Hematopoietic multipotent progenitor cell treated with erythropoietin and hydrocortisone succinate and interleukin-3 and kit ligand, for 15 days (in vitro differentiated cells): ENCODE measurements at regions not wholly inside any gene's neighbourhood (a gene's known extent, or its start where the extent isn't known, plus 50 kb on each side); places are given as distances from the start of the nearest gene placed in this dataset.
"Not testable (repeated sequence)": the region's sequence is repeated elsewhere in the genome, so short reads cannot be mapped to it uniquely, and the experiment has no call there.

Experiments used
- DNase-seq: peaks from one replicate; pipeline ENCODE4 v3.0.0-alpha.2; 2015; ENCODE audit warnings: low spot score

DNA sequence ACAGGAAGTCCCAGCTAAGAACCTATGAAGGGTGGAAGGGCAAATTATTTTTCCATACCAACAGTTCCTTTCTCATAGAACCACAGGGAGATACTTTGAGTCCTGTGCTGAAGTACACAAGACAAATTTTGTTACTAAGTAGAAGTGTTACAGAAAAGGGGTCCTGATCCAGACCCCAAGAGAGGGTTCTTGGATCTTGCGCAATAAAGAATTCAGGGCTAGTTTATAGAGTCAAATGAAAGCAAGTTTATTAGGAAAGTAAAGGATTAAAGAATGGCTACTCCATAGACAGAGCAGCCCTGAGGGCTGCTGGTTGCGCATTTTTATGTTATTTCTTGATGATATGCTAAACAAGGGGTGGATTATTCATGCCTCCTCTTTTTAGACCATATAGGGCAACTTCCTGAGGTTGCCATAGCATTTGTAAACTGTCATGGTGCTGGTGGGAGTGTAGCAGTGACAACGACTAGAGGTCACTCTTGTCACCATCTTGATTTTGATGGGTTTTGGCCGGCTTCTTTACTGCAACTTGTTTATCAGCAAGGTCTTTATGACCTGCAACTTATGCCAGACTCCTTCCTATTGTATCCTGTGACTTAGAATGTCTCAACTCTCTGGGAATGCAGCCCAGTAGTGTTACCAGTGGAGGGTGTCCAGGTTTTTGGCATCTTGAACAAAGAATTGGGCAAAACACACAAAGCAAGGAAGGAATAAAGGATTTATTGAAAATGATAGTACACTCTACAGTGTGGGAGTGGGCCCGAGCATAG, 409.4 kb downstream of the SH2D4B start:
- DNase-seq: no peak

DNA sequence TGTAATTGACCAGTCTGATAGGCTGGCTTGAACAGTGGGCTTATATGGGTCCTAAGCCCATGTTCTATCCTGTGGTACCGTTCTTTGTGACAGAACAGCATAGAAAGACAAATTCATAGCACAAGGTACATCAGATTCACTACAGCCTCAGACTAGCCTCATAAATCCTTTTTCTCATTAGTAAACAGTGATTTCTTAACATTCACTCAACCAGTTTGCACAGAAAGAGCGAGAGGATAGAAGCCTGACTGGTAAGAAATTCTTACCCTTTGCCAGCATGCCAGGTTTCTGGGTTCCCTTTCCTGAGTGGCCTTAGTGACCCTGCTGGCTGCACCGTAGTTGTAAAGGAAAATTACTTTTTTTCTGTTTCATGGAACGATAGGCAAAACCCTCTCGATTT, 412.1 kb downstream of the SH2D4B start:
- DNase-seq: no peak

DNA sequence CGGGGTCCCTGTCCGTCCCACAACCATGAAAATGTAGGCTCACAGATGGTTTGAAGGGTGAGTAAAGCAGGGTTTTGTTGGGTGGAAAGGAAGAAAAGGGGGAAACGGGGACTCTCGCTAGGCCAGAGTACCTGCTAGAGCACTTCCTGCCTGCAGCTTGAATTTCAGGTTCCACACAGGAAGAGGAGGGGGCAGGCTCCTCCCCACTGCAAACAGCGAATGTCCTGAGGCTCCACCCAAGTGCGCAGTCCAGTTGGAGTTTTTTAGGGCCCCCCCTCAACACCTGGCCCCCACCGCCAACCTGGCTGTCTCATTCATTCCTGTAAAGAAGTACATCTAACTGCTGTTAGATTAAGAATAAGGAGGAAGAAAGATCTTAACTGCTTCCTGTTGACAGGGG, 414.7 kb downstream of the SH2D4B start:
- no peak for DNase-seq

DNA sequence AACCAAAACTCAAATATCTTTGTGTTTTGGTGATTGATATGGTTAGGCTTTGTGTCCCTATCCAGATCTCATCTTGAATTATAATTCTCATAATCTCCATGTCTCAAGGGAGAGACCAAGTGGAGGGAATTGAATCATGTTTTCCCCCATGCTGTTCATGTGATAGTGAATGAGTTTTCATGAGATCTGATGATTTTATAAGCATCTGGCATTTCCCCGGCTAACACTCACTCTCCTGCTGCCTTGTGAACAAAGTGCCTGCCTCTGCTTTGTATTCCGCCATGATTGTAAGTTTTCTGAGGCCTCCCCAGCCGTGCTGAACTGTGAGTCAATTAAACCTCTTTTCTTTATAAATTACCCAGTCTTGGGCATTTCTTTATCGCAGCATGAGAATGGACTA, 419.5 kb downstream of the SH2D4B start:
- no peak for DNase-seq

DNA sequence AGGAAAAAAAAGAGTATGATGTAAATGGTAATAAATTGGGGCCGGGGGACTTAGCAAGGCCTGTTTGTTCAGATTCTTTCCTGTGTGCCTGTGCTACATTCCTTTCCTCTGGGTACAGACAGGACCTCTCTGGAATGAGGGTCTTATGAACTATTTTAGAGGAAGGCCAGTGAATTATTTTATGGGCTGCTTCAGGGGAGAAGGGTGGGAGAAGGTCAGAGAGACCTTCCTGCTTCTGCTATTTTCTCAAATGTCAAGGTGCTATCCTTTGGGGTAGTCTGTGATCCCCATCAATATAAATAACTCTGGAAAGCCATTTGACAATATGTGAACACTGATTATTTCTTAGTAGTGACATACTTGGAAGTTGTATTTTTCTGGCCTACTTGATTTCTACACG, 426.5 kb downstream of the SH2D4B start:
- no peak for DNase-seq

DNA sequence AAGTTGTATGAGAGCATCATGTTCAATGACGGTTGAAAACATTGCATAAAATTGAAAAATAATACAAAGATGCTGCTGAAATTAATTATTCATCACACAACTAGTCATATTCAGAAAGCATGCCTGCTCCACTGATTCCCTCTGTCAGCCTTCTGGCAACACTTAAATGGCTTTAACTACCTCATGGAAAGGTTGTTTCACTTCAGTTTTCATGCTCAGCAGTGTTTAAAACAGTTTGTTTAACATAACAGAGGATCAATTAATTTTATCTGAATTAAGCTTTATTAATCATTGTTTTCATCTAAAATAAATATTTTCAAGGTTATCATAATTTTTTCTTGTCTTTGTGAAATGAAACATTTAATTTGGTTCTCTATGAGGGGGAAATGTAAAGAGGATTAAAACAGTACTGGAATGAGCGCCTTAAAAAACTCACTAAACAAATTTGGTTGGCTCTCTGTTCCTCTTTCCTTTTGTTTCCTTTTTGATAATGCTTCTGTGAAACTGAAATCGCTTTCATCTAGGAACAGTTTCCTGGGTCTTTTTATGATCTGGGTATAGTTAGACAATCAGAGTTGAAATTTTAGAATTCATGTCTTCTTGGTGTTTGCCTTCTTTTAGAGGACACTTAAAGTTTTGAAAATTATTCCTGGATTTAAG, 427.4 kb downstream of the SH2D4B start:
- no peak for DNase-seq

DNA sequence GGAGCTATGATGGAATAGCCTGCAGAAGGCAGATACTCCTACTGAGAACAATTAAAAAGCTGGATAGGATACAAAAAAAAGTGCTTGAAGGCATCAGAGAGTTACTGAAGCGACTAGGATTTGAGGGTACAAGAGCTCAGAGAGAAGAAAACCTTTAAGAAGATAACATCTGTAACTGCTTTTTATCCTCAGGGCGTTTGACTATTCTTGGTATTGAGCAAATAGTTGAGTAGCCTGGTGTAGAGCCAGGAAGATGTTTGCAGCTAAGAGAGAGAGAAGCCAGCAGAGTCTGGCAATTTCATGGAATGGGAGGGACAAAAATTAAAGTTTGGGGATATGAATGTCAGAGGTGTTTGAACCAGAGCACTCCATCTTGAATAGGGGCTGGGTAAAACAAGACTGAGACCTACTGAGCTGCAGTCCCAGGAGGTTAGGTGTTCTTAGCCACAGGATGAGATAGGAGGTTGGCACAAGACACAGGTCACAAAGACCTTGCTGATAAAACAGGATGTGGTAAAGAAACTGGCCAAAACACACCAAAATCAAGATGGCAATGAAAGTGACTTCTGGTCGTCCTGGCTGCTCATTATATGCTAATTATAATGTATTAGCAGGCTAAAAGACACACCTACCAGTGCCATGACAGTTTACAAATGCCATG, 428.8 kb downstream of the SH2D4B start:
- no peak for DNase-seq

DNA sequence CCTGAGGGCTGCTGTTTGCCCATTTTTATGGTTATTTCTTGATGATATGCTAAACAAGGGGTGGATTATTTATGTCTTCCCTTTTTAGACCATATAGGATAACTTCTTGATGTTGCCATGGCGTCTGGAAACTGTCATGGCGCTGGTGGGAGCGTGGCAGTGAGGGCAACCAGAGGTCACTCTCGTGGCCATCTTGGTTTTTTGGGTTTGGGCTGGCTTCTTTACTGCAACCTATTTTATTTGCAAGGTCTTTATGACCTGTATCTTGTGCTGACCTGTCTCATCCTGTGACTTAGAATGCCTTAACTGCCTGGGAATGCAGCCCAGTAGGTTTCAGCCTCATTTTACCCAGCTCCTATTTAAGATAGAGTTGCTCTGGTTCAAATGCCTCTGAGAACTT, 429.7 kb downstream of the SH2D4B start:
- DNase-seq: not testable (repeated sequence)

DNA sequence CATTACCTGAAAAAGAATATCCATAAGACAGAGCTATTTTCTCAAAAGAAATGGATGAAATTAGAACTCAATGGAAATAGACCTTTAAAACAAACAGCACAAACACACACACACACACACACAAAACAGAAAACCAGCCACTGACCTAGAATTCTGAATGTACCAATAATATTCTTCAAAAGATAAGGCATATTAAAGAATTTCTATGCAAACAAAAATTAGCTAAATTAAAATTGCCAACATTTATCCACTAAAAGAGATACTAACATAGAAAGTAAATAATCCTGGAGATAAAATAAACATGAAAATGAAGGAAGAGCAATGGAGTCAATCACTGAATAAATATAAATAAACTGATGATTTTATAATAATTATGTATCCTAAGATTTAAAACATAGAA, 431.2 kb downstream of the SH2D4B start:
- no peak for DNase-seq

DNA sequence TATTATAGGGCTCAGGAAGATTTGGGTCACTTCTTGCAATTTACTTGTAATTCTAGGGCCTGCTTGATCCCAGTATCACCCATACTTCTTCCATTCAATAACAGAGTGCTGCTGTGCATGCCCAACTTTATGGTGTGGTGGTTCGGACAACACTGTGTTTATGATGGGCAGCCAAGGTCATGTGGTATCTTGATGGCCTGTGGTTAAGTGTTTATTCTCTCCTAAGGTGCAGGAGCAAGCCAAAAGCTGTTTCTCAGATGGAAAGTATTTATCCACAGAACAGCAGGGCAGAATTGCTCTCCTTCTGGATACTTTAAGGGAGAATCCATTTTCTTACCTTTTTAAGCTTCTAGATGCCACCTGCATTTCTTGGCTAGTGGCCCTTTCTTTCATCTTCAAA, 433.8 kb downstream of the SH2D4B start:
- DNase-seq: no peak

DNA sequence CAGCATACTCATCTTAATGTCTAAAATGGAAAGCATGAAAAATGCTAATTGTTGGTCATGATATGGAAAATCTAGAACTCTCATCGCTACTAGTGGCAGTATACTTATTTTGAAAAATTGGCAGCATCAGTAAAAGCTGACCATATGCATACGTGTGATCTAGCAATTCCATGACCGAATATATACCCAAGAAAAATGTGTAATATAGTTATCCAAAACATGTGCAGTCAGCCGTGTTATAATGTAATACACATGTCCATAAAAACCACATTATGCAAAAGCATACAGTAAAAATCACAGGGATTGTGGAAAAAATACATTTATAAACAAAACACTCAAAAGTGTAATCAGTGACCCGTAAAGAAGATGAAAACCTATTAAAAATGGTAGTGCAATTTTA, 439.0 kb downstream of the SH2D4B start:
- no peak for DNase-seq

DNA sequence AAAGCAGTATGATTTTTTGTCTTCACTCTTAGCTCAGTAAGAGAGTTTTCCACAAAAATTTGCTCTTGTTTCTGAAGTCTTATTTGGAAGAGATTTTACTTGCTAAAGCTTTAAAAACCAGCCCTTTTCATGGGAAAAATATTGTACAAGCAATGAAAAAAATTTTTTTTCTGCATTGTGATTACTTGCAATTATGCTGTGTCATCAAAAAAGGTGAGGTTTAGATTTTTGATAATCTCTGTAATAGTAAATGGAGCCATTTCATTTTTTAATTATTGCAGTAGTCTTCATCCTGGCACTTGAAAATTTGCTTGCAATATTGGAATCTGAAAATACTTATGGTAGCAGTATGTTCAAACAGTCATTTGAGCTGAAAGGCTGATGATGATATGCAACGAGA, 447.4 kb downstream of the SH2D4B start:
- no peak for DNase-seq

DNA sequence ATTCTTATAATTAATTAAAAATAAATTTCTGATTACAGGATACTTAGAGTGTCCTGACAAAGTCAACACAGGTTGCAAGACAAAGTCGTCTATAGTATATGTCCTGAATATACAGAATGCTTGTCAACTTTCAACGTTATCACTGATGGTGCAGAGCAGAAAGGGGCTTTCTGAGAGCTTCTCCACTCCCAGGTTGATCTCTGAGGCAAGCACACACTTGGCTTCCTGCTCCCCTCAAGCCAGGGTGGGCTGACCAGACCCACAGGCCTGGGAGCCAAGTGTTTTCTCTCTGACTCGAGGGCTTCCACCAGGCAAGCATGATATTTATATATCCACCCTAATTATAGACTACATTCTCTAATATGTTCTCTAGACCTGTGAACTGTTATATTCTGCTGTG, 448.9 kb downstream of the SH2D4B start:
- no peak for DNase-seq

DNA sequence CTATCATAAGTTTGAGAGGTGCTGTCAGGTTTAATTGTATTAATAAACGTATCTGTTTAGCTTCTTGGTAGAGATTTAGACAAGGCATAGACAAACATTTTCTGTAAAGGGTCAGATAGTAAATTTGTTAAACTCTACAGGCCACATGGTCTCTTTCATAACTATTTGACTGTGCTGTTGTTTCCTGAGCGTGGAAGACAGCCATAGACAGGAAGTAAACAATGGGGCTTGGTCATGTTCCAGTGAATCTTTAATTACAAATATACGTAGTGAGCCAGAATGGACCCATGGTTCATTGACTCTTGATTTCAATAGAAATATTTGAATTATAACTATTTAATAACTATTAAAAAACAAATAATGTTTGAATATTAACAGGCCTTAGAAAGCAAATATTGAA, 451.1 kb downstream of the SH2D4B start:
- DNase-seq: no peak

DNA sequence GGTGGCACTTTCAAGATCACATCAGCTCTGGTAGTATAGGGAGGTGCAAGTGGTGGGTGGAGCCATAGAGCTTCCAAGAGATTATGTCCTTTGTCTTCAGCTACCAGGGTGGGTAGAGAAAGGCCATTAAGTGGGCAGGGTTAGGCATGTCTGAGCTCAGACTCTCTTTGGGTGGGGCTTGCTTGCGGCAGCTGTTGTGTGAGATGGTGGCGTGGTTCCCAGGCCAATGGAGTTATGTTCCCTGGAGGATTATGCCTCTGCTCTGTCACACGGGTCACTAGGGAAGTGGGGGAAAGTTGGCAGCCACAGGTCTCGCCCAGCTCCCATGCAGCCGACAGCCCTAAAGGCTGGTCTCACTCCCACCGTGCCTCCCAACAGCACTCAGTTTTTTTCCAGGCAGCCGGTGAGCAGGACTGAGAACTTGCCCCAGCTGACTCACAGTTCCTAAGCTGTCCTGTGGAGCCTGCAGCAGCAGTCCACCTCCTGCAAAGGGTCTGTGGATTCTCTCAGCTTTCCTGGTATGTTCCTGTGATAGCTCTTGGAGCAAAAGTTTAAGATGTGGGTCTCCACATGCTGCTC, 459.0 kb downstream of the SH2D4B start:
- no peak for DNase-seq

DNA sequence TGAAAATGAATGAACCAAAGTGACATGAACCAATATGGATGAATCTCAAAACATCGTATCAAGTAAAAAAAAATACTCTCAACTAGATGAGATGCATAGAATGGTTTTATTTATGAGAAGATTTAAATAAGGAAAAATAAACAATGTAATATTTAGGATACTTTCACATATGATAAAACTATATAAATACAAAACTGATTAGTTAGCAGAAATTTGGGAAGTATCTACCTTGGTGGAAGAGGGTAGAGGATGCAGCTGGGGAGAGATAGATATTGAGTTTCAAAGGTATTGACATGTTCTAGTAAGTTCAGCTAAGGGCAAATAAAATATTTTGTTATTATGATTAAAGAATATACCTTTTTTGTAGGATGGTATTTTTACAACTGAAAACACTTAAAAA, 463.1 kb downstream of the SH2D4B start:
- no peak for DNase-seq

DNA sequence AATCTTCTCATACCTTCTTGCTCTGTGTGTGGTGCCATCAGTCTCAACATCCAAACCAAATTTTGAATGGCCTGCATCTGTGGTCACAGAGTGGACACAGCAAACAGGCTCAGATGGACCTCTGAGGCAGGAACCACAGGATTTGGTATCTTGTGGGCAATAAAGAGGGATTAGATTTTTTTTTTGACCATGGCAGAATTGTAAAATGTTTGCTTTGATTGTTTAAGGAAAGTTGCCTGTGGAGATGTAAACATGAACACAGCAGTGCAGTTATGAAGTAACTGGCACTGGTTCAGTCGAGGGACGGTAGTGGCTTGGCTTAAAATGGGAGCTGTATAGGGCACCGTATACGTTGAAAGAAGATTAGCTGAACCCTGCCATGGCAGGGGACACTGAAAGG, 464.7 kb downstream of the SH2D4B start:
- no peak for DNase-seq

DNA sequence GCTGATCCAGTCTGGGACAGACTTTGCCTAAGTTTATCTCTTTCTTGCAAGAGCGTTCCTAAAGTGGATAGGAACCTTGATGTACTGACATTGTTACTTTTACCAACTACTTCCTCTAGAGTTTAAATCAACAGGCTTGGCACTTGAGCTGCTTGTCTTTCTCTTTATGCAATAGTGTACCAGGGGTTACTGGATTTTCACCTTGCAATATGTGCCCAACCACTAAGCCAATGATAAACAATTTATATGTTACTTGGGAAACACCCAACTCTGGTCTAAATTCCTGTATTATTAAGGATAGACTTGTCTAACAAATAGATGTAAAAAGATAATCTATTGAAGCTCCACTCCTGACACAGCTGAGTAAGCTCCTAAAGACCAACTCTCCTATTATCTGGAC, 470.2 kb downstream of the SH2D4B start:
- DNase-seq: no peak

DNA sequence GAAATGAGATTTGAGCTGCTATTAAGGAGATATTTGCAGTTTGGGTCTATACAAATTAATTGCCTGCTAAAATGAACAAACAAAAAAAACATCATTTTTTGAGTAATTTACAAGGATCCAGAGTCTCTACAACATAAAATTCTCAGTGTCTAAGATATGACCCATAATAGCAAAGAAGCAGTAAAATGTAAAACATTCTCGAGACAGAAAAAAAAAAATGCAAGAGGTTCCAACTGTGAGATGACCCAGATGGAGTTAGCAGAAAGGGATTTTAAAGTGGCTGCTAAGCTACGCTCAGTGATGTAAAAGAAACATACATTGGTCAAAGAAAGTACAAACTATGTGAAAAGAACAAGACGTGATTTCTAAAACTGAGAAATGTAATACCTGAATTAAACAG, 471.0 kb downstream of the SH2D4B start:
- DNase-seq: no peak

DNA sequence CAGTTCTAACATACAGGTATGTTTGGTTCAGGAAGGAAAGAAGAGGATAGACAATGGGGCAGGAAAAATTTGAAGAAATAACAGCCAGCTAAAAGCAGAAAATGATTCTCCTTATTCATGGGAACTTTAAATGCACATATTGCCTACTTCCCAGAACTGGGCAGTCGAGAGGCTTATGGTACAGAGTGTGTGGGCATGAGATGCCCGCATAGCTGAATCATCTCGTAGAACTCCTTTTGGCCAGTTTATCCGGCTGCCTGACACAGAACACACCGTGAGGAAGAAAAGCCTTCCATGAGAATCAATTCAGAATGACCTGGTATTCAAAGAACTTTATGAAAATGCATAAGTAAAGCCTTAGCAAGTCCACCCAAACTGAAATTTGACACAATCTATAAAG, 471.6 kb downstream of the SH2D4B start:
- no peak for DNase-seq

DNA sequence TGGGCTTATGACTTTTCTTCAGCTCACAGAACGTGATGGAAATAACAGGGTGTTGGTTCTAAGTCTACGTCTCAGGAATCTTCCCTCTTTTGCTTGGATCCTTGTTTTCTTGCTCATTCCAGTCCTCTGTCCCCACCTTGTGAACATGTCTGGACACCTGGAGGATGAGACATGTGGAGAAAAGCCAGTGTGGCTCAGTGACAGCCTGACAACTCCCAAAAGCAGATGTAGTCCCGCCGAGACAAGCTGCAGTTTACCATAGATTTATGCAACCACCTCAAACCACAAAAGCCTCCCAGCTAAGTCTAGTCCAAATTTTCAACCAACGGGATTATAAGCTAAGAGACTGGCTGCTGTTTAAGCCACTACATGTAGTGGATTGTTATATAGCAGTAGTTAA, 476.1 kb downstream of the SH2D4B start:
- no peak for DNase-seq

DNA sequence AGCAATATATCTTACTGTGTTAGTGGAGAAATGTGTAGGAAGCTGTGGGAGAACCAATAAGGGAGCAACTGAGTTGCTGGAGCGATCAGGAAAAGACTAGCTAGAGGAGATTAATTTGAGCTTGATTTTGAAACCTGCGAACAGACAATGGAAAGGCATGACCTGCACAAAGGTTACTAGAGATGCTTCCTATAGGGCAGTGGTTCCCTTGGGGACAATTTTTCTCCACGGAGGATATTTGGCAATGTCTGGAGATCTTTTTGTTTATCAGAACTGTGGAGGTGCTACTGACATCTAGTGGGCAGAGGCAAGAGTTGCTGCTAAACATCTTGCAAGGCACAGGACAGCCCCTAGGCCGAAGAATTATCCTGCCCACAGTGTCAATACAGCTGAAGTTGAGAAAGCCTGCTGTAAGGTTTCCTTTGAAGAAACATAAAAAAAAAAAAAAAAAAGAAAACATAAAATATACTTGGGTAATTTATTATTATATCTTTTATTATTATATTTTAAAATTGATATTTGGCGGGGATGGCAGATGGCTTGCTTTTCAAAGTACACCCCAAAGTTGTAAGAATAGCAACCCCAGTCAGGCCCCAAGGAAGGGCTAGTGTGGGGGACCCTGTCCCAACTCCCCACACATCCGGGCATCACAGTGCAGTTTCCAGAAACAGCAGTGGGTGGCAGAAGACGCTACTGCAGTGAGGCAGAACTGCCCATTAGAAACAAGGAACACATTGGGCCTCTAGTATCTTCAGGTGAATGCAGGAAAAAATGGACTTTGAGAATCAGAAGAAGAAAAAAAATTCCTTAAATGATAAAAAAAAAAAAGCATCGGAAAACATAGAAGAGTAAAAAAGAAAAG, 481.6 kb downstream of the SH2D4B start:
- DNase-seq: no peak
